Stimulated activated CD4-positive, alpha-beta T cell treated with anti-CD3 and anti-CD28 coated beads, TNF-alpha, amount 100 ng/mL, for 48 hours (primary cell): ENCODE measurements at regions not wholly inside any gene's neighbourhood (a gene's known extent, or its start where the extent isn't known, plus 50 kb on each side); places are given as distances from the start of the nearest gene placed in this dataset.
"Not testable (repeated sequence)": the region's sequence is repeated elsewhere in the genome, so short reads cannot be mapped to it uniquely, and the experiment has no call there.

Source experiments
- DNase-seq, 3 donors: peaks; one replicate each; pipeline ENCODE4 v3.0.0-alpha.2; 2020; ENCODE audit warnings: low read depth in 3 of 3

GRCh38 chr6:84941609-84942008 is 177.2 kb upstream of the TBX18 start:
- DNase-seq: not testable (repeated sequence)

GRCh38 chr6:84929212-84929611 is 164.8 kb upstream of the TBX18 start:
- DNase-seq: no peak

GRCh38 chr6:84927551-84927950 is 163.2 kb upstream of the TBX18 start:
- DNase-seq: no peak

GRCh38 chr6:84926189-84927155 is 162.1 kb upstream of the TBX18 start:
- no peak for DNase-seq

DNA sequence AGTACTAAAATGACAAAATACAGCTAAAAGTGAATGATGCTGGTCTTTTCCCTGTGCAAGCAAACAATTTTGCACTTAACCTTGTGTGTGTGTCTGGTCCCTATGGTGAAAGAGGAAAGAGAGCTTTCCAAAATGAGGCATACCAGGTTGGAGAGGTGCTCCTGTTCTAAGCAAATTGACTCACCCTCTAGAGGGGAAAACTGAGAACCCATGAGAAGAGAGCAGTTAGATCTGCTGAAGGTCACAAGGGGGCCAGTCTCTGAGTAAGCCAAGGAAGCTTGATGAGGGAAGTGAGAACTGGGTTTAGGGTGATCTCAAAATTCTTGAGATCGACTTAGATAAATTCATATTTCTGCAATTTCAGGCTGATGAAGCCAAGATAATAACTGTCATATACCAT is 157.5 kb upstream of the TBX18 start:
- no peak for DNase-seq

DNA sequence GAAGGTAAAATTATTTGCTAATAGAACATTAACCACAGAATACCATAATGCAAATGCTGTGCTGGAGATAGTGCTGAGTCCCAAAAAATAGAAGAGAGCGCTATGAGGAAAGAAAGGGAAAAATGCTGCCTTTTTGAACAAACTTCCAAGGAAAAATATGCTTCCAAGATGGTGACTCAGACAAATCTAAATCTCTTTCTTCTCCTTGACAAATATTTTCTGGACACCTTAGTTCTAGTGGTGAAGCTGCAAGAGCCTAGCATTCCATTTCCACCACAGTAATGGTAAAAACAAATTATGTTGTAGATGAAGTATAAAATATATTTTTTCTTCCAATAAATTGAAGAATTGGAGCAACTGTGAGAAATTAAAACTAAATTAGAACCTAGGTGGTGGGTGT is 155.6 kb upstream of the TBX18 start:
- DNase-seq: no peak

GRCh38 chr6:84916704-84917103 is 152.3 kb upstream of the TBX18 start:
- no peak for DNase-seq

- DNase-seq: no peak
Measured at GRCh38 chr6:84912472-84913322, 148.3 kb upstream of the TBX18 start.

DNA sequence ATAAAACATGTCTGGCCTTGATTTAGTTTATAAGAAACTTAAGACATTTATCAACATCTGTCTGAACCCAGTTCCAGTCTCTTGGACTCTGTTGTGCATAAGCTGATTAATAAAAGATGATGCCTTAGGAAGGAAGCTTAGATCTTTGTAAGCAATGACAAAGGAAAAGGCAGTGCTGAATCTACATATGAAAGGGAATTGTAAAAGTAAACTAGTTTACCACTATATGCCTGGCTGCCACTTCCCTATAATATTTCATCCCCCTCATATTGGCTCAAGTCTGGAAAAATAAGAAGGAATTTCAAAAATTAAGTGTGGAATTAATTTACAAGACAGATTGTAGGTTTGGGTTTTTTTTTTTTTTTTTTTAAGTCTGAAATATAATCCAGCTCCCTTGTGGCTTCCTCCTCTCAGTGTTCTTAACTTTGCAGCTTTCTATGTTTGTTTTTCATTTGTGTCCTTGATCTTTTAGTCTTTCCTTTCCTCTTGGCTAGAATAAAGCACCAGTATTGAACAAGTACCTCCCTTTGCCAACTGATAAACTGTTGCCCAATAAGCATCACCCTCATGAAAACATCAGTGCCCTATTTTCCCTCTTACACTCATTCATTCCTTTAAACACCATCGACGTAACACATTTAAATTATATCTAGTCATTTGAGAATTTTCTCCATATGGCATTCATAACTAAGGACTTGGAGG is 146.7 kb upstream of the TBX18 start:
- no peak for DNase-seq

DNA sequence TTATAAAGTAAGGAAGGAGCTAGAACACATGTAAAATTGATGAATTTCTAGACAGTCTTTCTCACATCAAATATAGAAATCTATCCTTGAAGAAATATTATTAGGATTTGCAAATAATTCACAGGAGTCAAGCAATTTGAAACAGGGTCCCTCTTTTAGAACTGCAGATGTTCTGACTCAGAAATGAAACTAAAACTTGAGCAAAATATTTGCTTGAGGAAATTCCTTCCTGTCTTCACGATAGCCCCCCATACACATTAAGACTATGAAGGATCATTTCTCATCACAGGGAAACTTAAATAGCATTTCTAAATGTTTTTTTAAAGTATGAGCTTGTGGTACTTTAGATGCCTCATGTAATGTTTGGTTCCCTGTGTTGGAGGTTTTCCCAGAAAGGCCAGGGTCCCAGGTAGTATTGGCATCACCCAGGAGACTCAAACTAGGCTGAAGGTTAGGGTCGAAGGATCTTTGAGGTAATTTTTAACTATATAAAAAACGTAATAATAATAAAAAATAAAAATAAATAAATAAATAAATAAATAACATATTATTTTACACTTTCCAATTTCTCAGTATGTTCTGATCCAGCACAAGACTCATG is 144.0 kb upstream of the TBX18 start:
- no peak for DNase-seq

- DNase-seq: no peak
Measured at GRCh38 chr6:84906514-84906913, 142.1 kb upstream of the TBX18 start.

GRCh38 chr6:84905823-84906222 is 141.4 kb upstream of the TBX18 start:
- DNase-seq: no peak

- DNase-seq: no peak
Measured at GRCh38 chr6:84902354-84902928, 138.0 kb upstream of the TBX18 start.

DNA sequence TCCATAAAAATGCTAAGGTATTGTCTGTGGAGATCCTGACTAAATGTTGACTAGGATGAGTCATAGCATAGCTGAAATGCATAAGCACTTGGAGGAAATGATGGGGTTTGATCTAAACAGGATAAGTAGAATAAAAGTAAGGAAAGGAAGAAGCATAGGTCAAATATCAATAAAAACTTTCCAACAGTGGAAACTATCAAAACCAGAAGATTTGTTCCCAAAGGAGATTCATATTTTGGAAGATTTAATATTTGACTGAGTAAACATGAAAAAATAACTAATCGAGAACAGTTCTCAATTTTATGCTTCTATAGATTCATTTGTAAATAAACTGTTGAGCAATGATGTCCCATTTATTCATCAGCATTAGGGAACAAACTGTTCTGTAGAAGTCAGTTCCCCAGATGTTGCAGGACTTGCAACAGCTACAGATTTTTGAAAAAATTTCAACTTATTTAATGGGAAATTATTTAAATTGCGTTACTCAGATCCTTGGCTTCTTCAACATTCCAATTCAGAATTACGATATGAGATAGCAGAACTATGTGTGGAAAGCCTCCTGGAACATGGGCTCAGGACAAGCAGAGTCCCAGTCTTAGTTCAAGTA is 133.7 kb upstream of the TBX18 start:
- no peak for DNase-seq

DNA sequence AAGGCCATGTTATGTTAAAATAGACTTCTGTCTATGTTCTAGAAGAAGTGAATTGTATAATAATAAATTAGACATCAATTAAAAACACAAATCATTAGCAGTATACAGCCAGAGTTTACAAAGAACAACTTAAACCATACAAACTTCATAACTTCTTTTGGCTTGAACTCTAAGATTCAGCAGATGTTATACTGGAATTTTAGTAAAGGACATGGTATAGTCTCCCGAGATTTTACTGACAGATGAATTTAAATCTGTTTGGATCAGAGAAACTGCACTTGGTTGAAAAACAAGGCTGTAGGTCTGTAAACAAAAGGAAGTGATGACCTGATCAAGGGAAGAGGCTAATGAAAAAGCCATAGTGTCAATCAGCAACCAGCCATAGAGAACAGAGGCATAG is 132.6 kb upstream of the TBX18 start:
- DNase-seq: no peak

GRCh38 chr6:84892671-84893070 is 128.3 kb upstream of the TBX18 start:
- DNase-seq: no peak

GRCh38 chr6:84882768-84883766 is 118.7 kb upstream of the TBX18 start:
- DNase-seq: no peak

DNA sequence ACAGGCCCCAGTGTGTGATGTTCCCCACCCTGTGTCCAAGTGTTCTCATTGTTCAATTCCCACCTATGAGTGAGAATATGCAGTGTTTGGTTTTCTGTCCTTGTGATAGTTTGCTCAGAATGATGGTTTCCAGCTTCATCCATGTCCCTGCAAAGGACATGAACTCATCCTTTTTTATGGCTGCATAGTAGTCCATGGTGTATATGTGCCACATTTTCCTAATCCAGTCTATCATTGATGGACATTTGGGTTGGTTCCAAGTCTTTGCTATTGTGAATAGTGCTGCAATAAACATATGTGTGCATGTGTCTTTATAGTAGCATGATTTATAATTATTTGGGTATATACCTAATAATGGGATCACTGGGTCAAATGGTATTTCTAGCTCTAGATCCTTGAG is 115.0 kb upstream of the TBX18 start:
- DNase-seq: not testable (repeated sequence)

- DNase-seq: no peak
Measured at GRCh38 chr6:84877515-84878210, 113.3 kb upstream of the TBX18 start.
